ENCODE measurements at regions not wholly inside any gene's neighbourhood (a gene's known extent, or its start where the extent isn't known, plus 50 kb on each side); places are given as distances from the start of the nearest gene placed in this dataset.
"Not testable (repeated sequence)": the region's sequence is repeated elsewhere in the genome, so short reads cannot be mapped to it uniquely, and the experiment has no call there.

- not testable (repeated sequence) for DNase-seq
Measured at GRCh38 chr5:119299242-119299614, 56.6 kb upstream of the TNFAIP8 start.

- DNase-seq, result peak in 1 of 2 experiments; percentile 2
Measured at GRCh38 chr5:119299615-119300310, 56.1 kb upstream of the TNFAIP8 start.

GRCh38 chr5:119300311-119300670 lies 55.5 kb upstream of the TNFAIP8 start:
- no peak for DNase-seq

GRCh38 chr5:119301210-119301609 lies 54.6 kb upstream of the TNFAIP8 start:
- DNase-seq, result no peak

- no peak for DNase-seq
Measured at GRCh38 chr5:119301906-119302305, 53.9 kb upstream of the TNFAIP8 start.

- DNase-seq, result no peak
Measured at GRCh38 chr5:119302449-119302848, 53.4 kb upstream of the TNFAIP8 start.

GRCh38 chr5:119302916-119303897 lies 52.6 kb upstream of the TNFAIP8 start:
- no peak for DNase-seq

- no peak for DNase-seq
Measured at GRCh38 chr5:119304439-119305211, 51.2 kb upstream of the TNFAIP8 start.

All from SHP77 (cell line).